ENCODE measurements at regions not wholly inside any gene's neighbourhood (a gene's known extent, or its start where the extent isn't known, plus 50 kb on each side); places are given as distances from the start of the nearest gene placed in this dataset.

DNA sequence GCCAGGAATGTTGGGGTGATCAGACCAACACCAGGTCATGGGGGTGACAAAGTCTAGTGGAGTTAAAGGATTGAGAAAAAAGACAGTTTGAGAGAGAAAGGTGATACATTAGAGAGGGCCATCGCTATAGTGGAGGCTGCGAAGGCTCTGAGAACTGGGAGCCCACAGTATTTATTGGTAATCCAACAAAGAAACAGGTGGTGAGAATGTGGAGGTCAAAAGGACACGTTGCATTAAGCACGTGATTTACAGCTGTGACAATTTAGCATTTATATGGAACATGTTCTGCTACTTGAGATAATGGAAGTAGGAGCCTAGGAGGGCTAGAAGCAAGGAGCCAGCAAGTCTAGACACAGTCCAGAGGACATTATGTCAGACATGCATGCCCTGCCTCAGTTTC lies 2086.5 kb upstream of the C9orf72 start:
- no peaks in the 10 kb centered on the region for H3K4me1 ChIP-seq
- TF ChIP-seq POLR2A (IDR thresholded peaks at IDR 0.05): no peak
- no peak for TF ChIP-seq CTCF (IDR thresholded peaks at IDR 0.05)
- no peak for DNase-seq
- WGBS (ENCODE audit: insufficient coverage, low coverage, low lambda C conversion rate, missing lambda C conversion rate): 59% methylated on average over 4 of the region's 4 CpGs
- no peaks in the 10 kb centered on the region for H3K9me3 ChIP-seq
- H3K4me3 ChIP-seq: no peak overlapping the region
- intact Hi-C loops (cut with DNase I): no loop called here
- ATAC-seq: no peak
- H3K36me3 ChIP-seq: no peaks in the 10 kb centered on the region
- H3K27ac ChIP-seq: no peak overlapping the region
- H3K27me3 ChIP-seq: no peaks in the 10 kb centered on the region

DNA sequence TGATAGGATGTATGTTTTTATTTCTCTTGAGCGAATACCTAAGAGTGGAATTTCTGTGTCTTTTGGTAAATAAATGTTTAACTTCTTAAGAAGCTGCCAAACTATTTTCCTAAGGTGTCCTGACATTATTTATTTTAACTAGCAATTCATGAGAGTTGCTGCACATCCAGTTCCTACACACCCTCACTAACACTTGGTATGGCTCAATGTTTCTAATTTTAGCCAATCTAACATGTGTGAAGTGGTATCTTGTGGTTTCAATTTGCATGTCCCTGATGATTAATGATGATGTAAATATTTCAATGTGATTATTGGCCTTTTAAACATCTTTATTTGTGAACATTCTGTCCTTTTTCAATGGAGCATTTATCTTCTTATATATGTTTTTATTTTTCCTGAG lies 2095.5 kb upstream of the C9orf72 start:
- TF ChIP-seq POLR2A (IDR thresholded peaks at IDR 0.05) (no peak), CTCF (IDR thresholded peaks at IDR 0.05) (no peak)
- no peak for ATAC-seq

DNA sequence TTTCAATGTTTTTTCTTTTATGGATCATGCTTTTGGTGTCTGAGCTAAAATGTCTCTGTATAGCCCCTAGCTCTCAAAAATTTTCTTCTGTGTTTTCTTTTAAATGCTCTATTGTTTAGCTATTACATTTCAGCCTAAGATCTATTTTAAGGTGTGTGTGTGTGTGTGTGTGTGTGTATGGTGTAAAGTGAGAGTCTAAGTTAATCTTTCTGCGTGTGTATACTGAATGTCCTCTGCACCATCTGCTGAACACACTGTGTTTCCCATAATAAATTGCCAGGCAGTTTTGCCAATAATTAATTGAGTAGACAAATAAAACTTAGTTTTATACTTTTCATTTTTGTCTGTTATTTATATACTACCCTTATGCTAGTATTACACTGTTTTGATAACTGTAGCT lies 2096.3 kb upstream of the C9orf72 start:
- ATAC-seq (no peak), DNase-seq (no peak)
- TF ChIP-seq POLR2A (IDR thresholded peaks at IDR 0.05) (no peak), CTCF (IDR thresholded peaks at IDR 0.05) (no peak)
- Histone ChIP-seq H3K4me1 (no peaks in the 10 kb centered on the region), H3K9me3 (no peaks in the 10 kb centered on the region), H3K4me3 (no peak overlapping the region), H3K36me3 (no peaks in the 10 kb centered on the region), H3K27ac (no peak overlapping the region), H3K27me3 (no peaks in the 10 kb centered on the region)
- intact Hi-C loops (cut with DNase I): no loop called here
- 73% methylated on average over 1 of the region's 1 CpG for WGBS (ENCODE audit: insufficient coverage, low coverage, low lambda C conversion rate, missing lambda C conversion rate)

More for the DNA sequence above, 2095.5 kb upstream of the C9orf72 start:
- no peak overlapping the region for H3K4me3 ChIP-seq
- intact Hi-C loops (cut with DNase I): no loop called here
- H3K9me3 ChIP-seq: no peaks in the 10 kb centered on the region
- H3K27ac ChIP-seq: no peak overlapping the region
- H3K4me1 ChIP-seq: no peaks in the 10 kb centered on the region
- no peak for DNase-seq
- WGBS (ENCODE audit: insufficient coverage, low coverage, low lambda C conversion rate, missing lambda C conversion rate): 50% methylated on average over 1 of the region's 1 CpG
- no peaks in the 10 kb centered on the region for H3K27me3 ChIP-seq
- no peaks in the 10 kb centered on the region for H3K36me3 ChIP-seq

- Histone ChIP-seq H3K27me3 (no peaks in the 10 kb centered on the region), H3K4me3 (no peak overlapping the region), H3K4me1 (no peaks in the 10 kb centered on the region), H3K27ac (no peak overlapping the region), H3K36me3 (no peaks in the 10 kb centered on the region), H3K9me3 (no peaks in the 10 kb centered on the region)
- no peak for DNase-seq
- TF ChIP-seq POLR2A (IDR thresholded peaks at IDR 0.05) (no peak), CTCF (IDR thresholded peaks at IDR 0.05) (no peak)
- ATAC-seq: no peak
- intact Hi-C loops (cut with DNase I): no loop called here
These were observed 2112.2 kb upstream of the C9orf72 start for GRCh38 chr9:29685531-29685930.

- no peaks in the 10 kb centered on the region for H3K36me3 ChIP-seq
- ATAC-seq: no peak
- no peak for TF ChIP-seq POLR2A (IDR thresholded peaks at IDR 0.05)
- no peak for TF ChIP-seq CTCF (IDR thresholded peaks at IDR 0.05)
- 28% methylated on average over 2 of the region's 2 CpGs for WGBS (ENCODE audit: insufficient coverage, low coverage, low lambda C conversion rate, missing lambda C conversion rate)
- no peak overlapping the region for H3K4me3 ChIP-seq
- H3K27ac ChIP-seq: no peak overlapping the region
- DNase-seq: no peak
- intact Hi-C loops (cut with DNase I): no loop called here
- no peaks in the 10 kb centered on the region for H3K27me3 ChIP-seq
- no peaks in the 10 kb centered on the region for H3K4me1 ChIP-seq
- H3K9me3 ChIP-seq: no peaks in the 10 kb centered on the region
These were observed 2117.9 kb upstream of the C9orf72 start for GRCh38 chr9:29691145-29691544.

Data from right lobe of liver (tissue), 6 donors.